B cell (primary cell): ENCODE measurements at regions not wholly inside any gene's neighbourhood (a gene's known extent, or its start where the extent isn't known, plus 50 kb on each side); places are given as distances from the start of the nearest gene placed in this dataset.

Experiments used
- ATAC-seq: fragments of 200-7000 bp; cut with Tn5 transposase; one replicate; pipeline ENCODE4 v1.10.0; 2021; ENCODE audit warnings: low read depth, mild to moderate bottlenecking, moderate number of reproducible peaks, moderate library complexity
- CTCF ChIA-PET: fragments of 350-600 bp; sonication (Branson Sonifier 250); formaldehyde crosslinking; loops from one replicate; lab custom pipeline; 2021; ENCODE audit warnings: antibody characterized with exemption, inconsistent platforms; lab: Charles Lee
- POLR2A ChIA-PET: fragments of 350-600 bp; sonication (Branson Sonifier 250); formaldehyde crosslinking; loops from one replicate; lab custom pipeline; 2021; ENCODE audit warnings: antibody characterized with exemption; lab: Charles Lee
- DNase-seq: peaks from one replicate; pipeline ENCODE4 v3.0.0; 2013
- H2AFZ ChIP-seq: 2 replicates; pipeline ENCODE4 v1.6.1; 2012; ENCODE audit warnings: mild to moderate bottlenecking, low read depth, low read length; ENCODE audit not compliant: insufficient read depth, poor library complexity, severe bottlenecking
- H3K27ac ChIP-seq, 2 donors: 1 replicate in 1 of 2; 2 replicates in 1 of 2; pipeline ENCODE4 v1.5.1; 2012 to 2013; ENCODE audit warnings: low read length in 2 of 2, mild to moderate bottlenecking in 2 of 2, moderate library complexity in 1 of 2
- H3K27me3 ChIP-seq, 4 experiments: fragments of 200-600 bp in 1 of 4; sonication (generic) in 1 of 4; replicated peaks in 1 of 4; 1 replicate in 2 of 4; 2 replicates in 2 of 4; pipeline versions ENCODE4 v1.6.1 to v1.7.0; 2013 to 2016; ENCODE audit warnings: low read length in 3 of 4, mild to moderate bottlenecking in 2 of 4, mixed read lengths in 1 of 4, moderate library complexity in 1 of 4; ENCODE audit not compliant: insufficient read depth in 4 of 4, control insufficient read depth in 3 of 4; ENCODE audit errors: control extremely low read depth in 1 of 4
- H3K36me3 ChIP-seq, 2 experiments: replicated peaks in 1 of 2; 1 replicate in 1 of 2; 2 replicates in 1 of 2; pipeline versions ENCODE4 v1.6.1 to v1.7.1; 2013; ENCODE audit warnings: low read length in 1 of 2; ENCODE audit not compliant: insufficient read depth in 2 of 2, control insufficient read depth in 1 of 2; ENCODE audit errors: control extremely low read depth in 1 of 2, extremely low read depth in 1 of 2
- H3K4me1 ChIP-seq, 2 donors: fragments of 200-600 bp in 1 of 2; sonication (generic) in 1 of 2; 1 replicate in 1 of 2; 2 replicates in 1 of 2; pipeline versions ENCODE4 v1.5.1 to v1.6.1; 2013 to 2017; ENCODE audit warnings: low read length in 2 of 2; ENCODE audit not compliant: control insufficient read depth in 2 of 2, insufficient read depth in 2 of 2
- H3K4me2 ChIP-seq: replicated peaks from 2 replicates; pipeline ENCODE3; 2012; ENCODE audit warnings: mild to moderate bottlenecking, low read depth, low read length; ENCODE audit not compliant: poor library complexity, severe bottlenecking
- H3K4me3 ChIP-seq, 5 experiments: fragments of 200-600 bp in 1 of 5; sonication (generic) in 1 of 5; 1 replicate in 3 of 5; 2 replicates in 2 of 5; pipeline versions ENCODE4 v1.5.1 to v1.7.0; 2011 to 2016; ENCODE audit warnings: low read length in 4 of 5, mild to moderate bottlenecking in 4 of 5, low read depth in 2 of 5, control low read depth in 1 of 5, moderate library complexity in 1 of 5; ENCODE audit not compliant: insufficient read depth in 1 of 5; ENCODE audit errors: control extremely low read depth in 1 of 5, extremely low read depth in 1 of 5
- H3K79me2 ChIP-seq: fragments of 200-600 bp; sonication (generic); one replicate; pipeline ENCODE4 v1.6.0; 2016; ENCODE audit warnings: low read length; ENCODE audit not compliant: control insufficient read depth, insufficient read depth
- H3K9ac ChIP-seq: fragments of 200-600 bp; sonication (generic); 2 replicates; pipeline ENCODE4 v1.6.1; 2017; ENCODE audit warnings: mild to moderate bottlenecking, low read length, moderate library complexity
- H3K9me3 ChIP-seq, 3 donors: one replicate each; pipeline versions ENCODE4 v1.6.1 to v1.7.1; 2013; ENCODE audit warnings: low read length in 2 of 3; ENCODE audit not compliant: control insufficient read depth in 2 of 3, insufficient read depth in 1 of 3; ENCODE audit errors: control extremely low read depth in 1 of 3
- H4K20me1 ChIP-seq: 2 replicates; pipeline ENCODE4 v1.6.0; 2012; ENCODE audit warnings: mild to moderate bottlenecking, low read length; ENCODE audit not compliant: insufficient read depth, control insufficient read depth, poor library complexity, severe bottlenecking
- H3K27ac Mint-ChIP-seq: one replicate; pipeline ENCODE4 v1.8.0; 2021; ENCODE audit warnings: mixed read lengths
- H3K27me3 Mint-ChIP-seq: one replicate; pipeline ENCODE4 v1.8.0; 2021; ENCODE audit warnings: mixed read lengths
- H3K4me1 Mint-ChIP-seq: one replicate; pipeline ENCODE4 v1.8.0; 2021; ENCODE audit warnings: mixed read lengths
- H3K4me3 Mint-ChIP-seq: one replicate; pipeline ENCODE4 v1.8.0; 2021; ENCODE audit warnings: mixed read lengths
- H3K9me3 Mint-ChIP-seq: one replicate; pipeline ENCODE4 v1.8.0; 2022; ENCODE audit warnings: mixed read lengths; ENCODE audit not compliant: insufficient read depth
- CTCF ChIP-seq: fragments of 200-600 bp; IDR thresholded peaks from one replicate; pipeline ENCODE4 v1.8.0; 2022; ENCODE audit warnings: antibody characterized with exemption, mild to moderate bottlenecking
- EZH2 ChIP-seq: IDR thresholded peaks from 2 replicates; pipeline ENCODE4 v1.6.1; 2012; ENCODE audit warnings: borderline replicate concordance, low read depth, mild to moderate bottlenecking, moderate library complexity, low read length; ENCODE audit not compliant: insufficient read depth, poor library complexity, severe bottlenecking
- intact Hi-C: fragments of 100-400 bp; cut with micrococcal nuclease; formaldehyde crosslinking; loops from one replicate; pipeline ENCODE4 v1.10.0; 2022

GRCh38 chr6:121020656-121021055, 313.6 kb downstream of the TBC1D32 start:
- H3K4me1 ChIP-seq, result no peaks in the 10 kb centered on the region
- ChIA-PET POLR2A (no interaction called here), CTCF (no interaction called here)
- no peaks in the 10 kb centered on the region for H3K36me3 ChIP-seq
- H3K27me3 ChIP-seq, result no peaks in the 10 kb centered on the region
- DNase-seq (no peak), ATAC-seq (no peak)
- no peak overlapping the region for H3K4me3 Mint-ChIP-seq
- H3K4me2 ChIP-seq, result no peak overlapping the region
- peaks cover 4% of the 10 kb centered on the region for H3K27me3 Mint-ChIP-seq
- peaks cover 0 to 2% (median 0%) of the 10 kb centered on the region in 3 donors for H3K9me3 ChIP-seq
- no peak overlapping the region for H3K4me3 ChIP-seq
- no peaks in the 10 kb centered on the region for H3K79me2 ChIP-seq
- no peak overlapping the region for H3K27ac Mint-ChIP-seq
- peaks cover 3% of the 10 kb centered on the region for H3K9me3 Mint-ChIP-seq
- H2AFZ ChIP-seq, result no peak overlapping the region
- no peak overlapping the region for H3K27ac ChIP-seq
- intact Hi-C loops, result no loop called here
- H3K4me1 Mint-ChIP-seq, result no peaks in the 10 kb centered on the region
- no peak for TF ChIP-seq EZH2
- no peaks in the 10 kb centered on the region for H4K20me1 ChIP-seq
- no peak overlapping the region for H3K9ac ChIP-seq

- no peak for ATAC-seq
- intact Hi-C loops, result no loop called here
- no peak overlapping the region for H3K4me3 ChIP-seq
Observed at GRCh38 chr6:121008553-121008952, 325.7 kb downstream of the TBC1D32 start.

More at GRCh38 chr6:121008553-121008952, 325.7 kb downstream of the TBC1D32 start:
- Histone ChIP-seq H4K20me1 (no peaks in the 10 kb centered on the region), H3K79me2 (no peaks in the 10 kb centered on the region), H3K4me1 (no peaks in the 10 kb centered on the region), H3K9ac (no peak overlapping the region), H3K36me3 (no peaks in the 10 kb centered on the region), H2AFZ (no peak overlapping the region), H3K4me2 (no peak overlapping the region), H3K27me3 (no peaks in the 10 kb centered on the region), H3K27ac (no peak overlapping the region), H3K9me3 (peaks cover 0 to under 1% (median 0%) of the 10 kb centered on the region in 3 donors)
- no peak for TF ChIP-seq CTCF
- no peak for TF ChIP-seq EZH2
- Mint-ChIP-seq H3K27ac (no peak overlapping the region), H3K27me3 (no peaks in the 10 kb centered on the region), H3K4me1 (no peaks in the 10 kb centered on the region), H3K4me3 (no peak overlapping the region), H3K9me3 (peaks cover 3% of the 10 kb centered on the region)
- DNase-seq, result no peak
- POLR2A ChIA-PET, result no interaction called here
- CTCF ChIA-PET, result no interaction called here
